Stimulated activated naive B cell treated with anti-CD40 and anti-IgM and Interleukin-4, amounts not matched to agents 10 μg/mL and 1 μg/mL and 100 μg/mL, for 72 hours (primary cell): ENCODE measurements at regions not wholly inside any gene's neighbourhood (a gene's known extent, or its start where the extent isn't known, plus 50 kb on each side); places are given as distances from the start of the nearest gene placed in this dataset.
"Not testable (repeated sequence)": the region's sequence is repeated elsewhere in the genome, so short reads cannot be mapped to it uniquely, and the experiment has no call there.

Source experiments
- ATAC-seq, 2 donors: fragments of 150-1000 bp; cut with Tn5 transposase; replicated peaks; 2 replicates each; pipeline ENCODE4 v1.10.0; 2021; ENCODE audit warnings: moderate library complexity in 1 of 2
- DNase-seq: peaks from one replicate; pipeline ENCODE4 v3.0.0; 2021
- H3K27ac Mint-ChIP-seq: one replicate; pipeline ENCODE4 v1.8.0; 2022; ENCODE audit warnings: mild to moderate bottlenecking, mixed read lengths
- H3K27me3 Mint-ChIP-seq, 2 donors: one replicate each; pipeline ENCODE4 v1.8.0; 2022; ENCODE audit warnings: mixed read lengths in 2 of 2
- H3K36me3 Mint-ChIP-seq, 2 donors: one replicate each; pipeline ENCODE4 v1.8.0; 2022; ENCODE audit warnings: mixed read lengths in 2 of 2, mild to moderate bottlenecking in 1 of 2
- H3K4me1 Mint-ChIP-seq, 2 donors: one replicate each; pipeline ENCODE4 v1.8.0; 2022; ENCODE audit warnings: mixed read lengths in 2 of 2, mild to moderate bottlenecking in 1 of 2
- H3K4me3 Mint-ChIP-seq, 2 donors: one replicate each; pipeline ENCODE4 v1.8.0; 2022; ENCODE audit warnings: mild to moderate bottlenecking in 2 of 2, mixed read lengths in 2 of 2, moderate library complexity in 1 of 2
- H3K9me3 Mint-ChIP-seq, 2 donors: one replicate each; pipeline ENCODE4 v1.8.0; 2022; ENCODE audit warnings: mixed read lengths in 2 of 2, mild to moderate bottlenecking in 1 of 2

GRCh38 chr9:66266202-66266601 is 529.3 kb downstream of the FOXD4L4 start:
- not testable (repeated sequence) for H3K4me1 Mint-ChIP-seq, DNase-seq, ATAC-seq, H3K36me3 Mint-ChIP-seq, H3K27me3 Mint-ChIP-seq, H3K9me3 Mint-ChIP-seq, H3K27ac Mint-ChIP-seq
- H3K4me3 Mint-ChIP-seq: peak overlapping the region in 1 of 2 donors; percentile 77

GRCh38 chr9:66266856-66267430 is 530.0 kb downstream of the FOXD4L4 start:
- not testable (repeated sequence) for ATAC-seq, H3K9me3 Mint-ChIP-seq, H3K27ac Mint-ChIP-seq, H3K36me3 Mint-ChIP-seq, DNase-seq, H3K27me3 Mint-ChIP-seq, H3K4me1 Mint-ChIP-seq
- peak overlapping the region in 1 of 2 donors; percentile 53 for H3K4me3 Mint-ChIP-seq

GRCh38 chr9:66267684-66268083 is 530.7 kb downstream of the FOXD4L4 start:
- not testable (repeated sequence) for H3K27ac Mint-ChIP-seq, H3K4me1 Mint-ChIP-seq, H3K36me3 Mint-ChIP-seq, H3K9me3 Mint-ChIP-seq, DNase-seq, H3K27me3 Mint-ChIP-seq
- H3K4me3 Mint-ChIP-seq: peak overlapping the region in 1 of 2 donors; percentile 44
- ATAC-seq: peak; percentile 46 to 69

- H3K9me3 Mint-ChIP-seq, H3K27me3 Mint-ChIP-seq, H3K36me3 Mint-ChIP-seq, H3K4me1 Mint-ChIP-seq, ATAC-seq, H3K27ac Mint-ChIP-seq, DNase-seq: not testable (repeated sequence)
- peak overlapping the region in 1 of 2 donors; percentile 69 for H3K4me3 Mint-ChIP-seq
Measured at GRCh38 chr9:66269024-66269423, 532.1 kb downstream of the FOXD4L4 start.

GRCh38 chr9:66269783-66270182 is 532.8 kb downstream of the FOXD4L4 start:
- DNase-seq (peak; percentile 68), ATAC-seq (peak; percentile 57 to 62)
- H3K9me3 Mint-ChIP-seq, H3K36me3 Mint-ChIP-seq, H3K27me3 Mint-ChIP-seq, H3K4me1 Mint-ChIP-seq: not testable (repeated sequence)
- Mint-ChIP-seq H3K4me3 (peak overlapping the region; percentile 92 to 97), H3K27ac (peak overlapping the region; percentile 97)

GRCh38 chr9:66278809-66279208 is 541.9 kb downstream of the FOXD4L4 start:
- not testable (repeated sequence) for H3K27ac Mint-ChIP-seq, H3K9me3 Mint-ChIP-seq, H3K27me3 Mint-ChIP-seq

More at GRCh38 chr9:66278809-66279208, 541.9 kb downstream of the FOXD4L4 start:
- ATAC-seq, H3K4me1 Mint-ChIP-seq, H3K36me3 Mint-ChIP-seq, DNase-seq, H3K4me3 Mint-ChIP-seq: not testable (repeated sequence)
